Stimulated activated CD4-positive, alpha-beta T cell treated with anti-CD3 and anti-CD28 coated beads, Interleukin-12 subunit alpha, Interleukin-12 subunit beta, amount 100 ng/mL, for 24 hours (primary cell): ENCODE measurements at regions not wholly inside any gene's neighbourhood (a gene's known extent, or its start where the extent isn't known, plus 50 kb on each side); places are given as distances from the start of the nearest gene placed in this dataset.
"Not testable (repeated sequence)": the region's sequence is repeated elsewhere in the genome, so short reads cannot be mapped to it uniquely, and the experiment has no call there.

Experiments
- DNase-seq, 2 experiments: peaks; one replicate each; pipeline ENCODE4 v3.0.0-alpha.2; 2020; ENCODE audit warnings: low read depth in 2 of 2

GRCh38 chr2:136284226-136285119 lies 166.5 kb upstream of the CXCR4 start:
- no peak for DNase-seq

GRCh38 chr2:136282251-136282650 lies 164.3 kb upstream of the CXCR4 start:
- DNase-seq: no peak

- DNase-seq: peak in 1 of 2 experiments; percentile 4
Measured at GRCh38 chr2:136281281-136282114, 163.5 kb upstream of the CXCR4 start.

GRCh38 chr2:136266346-136266745 lies 148.4 kb upstream of the CXCR4 start:
- DNase-seq: not testable (repeated sequence)

GRCh38 chr2:136259551-136259950 lies 141.6 kb upstream of the CXCR4 start:
- no peak for DNase-seq

- no peak for DNase-seq
Measured at GRCh38 chr2:136257893-136258292, 139.9 kb upstream of the CXCR4 start.

- DNase-seq: no peak
Measured at GRCh38 chr2:136255648-136256461, 137.9 kb upstream of the CXCR4 start.

GRCh38 chr2:136255127-136255526 lies 137.2 kb upstream of the CXCR4 start:
- DNase-seq: no peak

- DNase-seq: no peak
Measured at GRCh38 chr2:136254681-136255080, 136.7 kb upstream of the CXCR4 start.

- DNase-seq: no peak
Measured at GRCh38 chr2:136253288-136254004, 135.5 kb upstream of the CXCR4 start.

GRCh38 chr2:136251885-136252585 lies 134.1 kb upstream of the CXCR4 start:
- no peak for DNase-seq

- no peak for DNase-seq
Measured at GRCh38 chr2:136251197-136251884, 133.4 kb upstream of the CXCR4 start.

- DNase-seq: no peak
Measured at GRCh38 chr2:136250131-136250530, 132.2 kb upstream of the CXCR4 start.

GRCh38 chr2:136248907-136249306 lies 131.0 kb upstream of the CXCR4 start:
- DNase-seq: no peak

GRCh38 chr2:136248242-136248641 lies 130.3 kb upstream of the CXCR4 start:
- no peak for DNase-seq

- peak in 1 of 2 experiments; percentile 25 for DNase-seq
Measured at GRCh38 chr2:136247204-136247950, 129.4 kb upstream of the CXCR4 start.

GRCh38 chr2:136246086-136246669 lies 128.2 kb upstream of the CXCR4 start:
- DNase-seq: no peak

- DNase-seq: no peak
Measured at GRCh38 chr2:136245211-136245610, 127.3 kb upstream of the CXCR4 start.

- no peak for DNase-seq
Measured at GRCh38 chr2:136244536-136244885, 126.6 kb upstream of the CXCR4 start.
